GM12878 (cell line): ENCODE measurements at regions not wholly inside any gene's neighbourhood (a gene's known extent, or its start where the extent isn't known, plus 50 kb on each side); places are given as distances from the start of the nearest gene placed in this dataset.

ENCODE experiments used
- ATAC-seq: fragments of 200-7000 bp; cut with Tn5 transposase; 3 replicates; pipeline ENCODE4 v1.9.1; 2020; ENCODE audit warnings: mild to moderate bottlenecking, moderate library complexity
- BruUV-seq: library from RNA; stranded (reverse); fragments of 400-500 nt; replicated peaks from 2 replicates; lab custom pipeline; 2021; lab: Mats Ljungman, UMichigan
- CTCF ChIA-PET: fragments of 300-600 bp; sonication (Branson Sonifier 250); formaldehyde crosslinking; extraction: SDS; loops from one replicate; lab custom pipeline; 2021; ENCODE audit warnings: inconsistent platforms; lab: Yijun Ruan, JAX
- POLR2A ChIA-PET: fragments of 350-600 bp; formaldehyde crosslinking; extraction: SDS; loops from one replicate; lab custom pipeline; 2021; ENCODE audit warnings: inconsistent platforms; lab: Charles Lee
- RAD21 ChIA-PET: fragments of 300-600 bp; sonication (Branson Sonifier 250); formaldehyde crosslinking; loops from one replicate; lab custom pipeline; 2023; ENCODE audit warnings: antibody characterized with exemption; ENCODE audit not compliant: unreplicated experiment; lab: Charles Lee
- SMC1A ChIA-PET: fragments of 300-600 bp; sonication (Branson Sonifier 250); formaldehyde crosslinking; loops from one replicate; lab custom pipeline; 2023; ENCODE audit not compliant: unreplicated experiment, uncharacterized antibody; lab: Charles Lee
- DNase-seq: peaks from one replicate; pipeline ENCODE4 v3.0.0-alpha.2; 2011; ENCODE audit warnings: low read depth, low spot score
- FAIRE-seq: peaks from 3 replicates; lab custom pipeline; 2011; peaks lifted over from hg19 to GRCh38; lab: Jason Lieb, UNC
- H2AFZ ChIP-seq: 2 replicates; pipeline ENCODE4 v1.6.0; 2011; ENCODE audit warnings: low read depth, low read length, control low read depth; ENCODE audit not compliant: control insufficient read depth
- H3K27ac ChIP-seq: 2 replicates; pipeline ENCODE4 v1.5.1; 2011; ENCODE audit warnings: control low read depth; ENCODE audit not compliant: control insufficient read depth, insufficient read depth
- H3K27me3 ChIP-seq, 2 experiments: replicated peaks in 1 of 2; 2 replicates each; pipeline versions ENCODE4 v1.6.0 to v1.6.1; 2011; ENCODE audit warnings: low read length in 1 of 2; ENCODE audit not compliant: control insufficient read depth in 2 of 2, insufficient read depth in 2 of 2
- H3K36me3 ChIP-seq, 2 experiments: 2 replicates each; pipeline ENCODE4 v1.5.1; 2011; ENCODE audit warnings: low read length in 1 of 2; ENCODE audit not compliant: control insufficient read depth in 2 of 2, insufficient read depth in 2 of 2
- H3K4me1 ChIP-seq: 2 replicates; pipeline ENCODE4 v1.6.1; 2011; ENCODE audit warnings: mild to moderate bottlenecking, low read length, moderate library complexity, mixed read lengths; ENCODE audit not compliant: control insufficient read depth, insufficient read depth
- H3K4me2 ChIP-seq: 2 replicates; pipeline ENCODE4 v1.6.0; 2011; ENCODE audit warnings: control low read depth; ENCODE audit not compliant: control insufficient read depth, insufficient read depth
- H3K4me3 ChIP-seq: fragments of 200-600 bp; sonication (generic); 2 replicates; pipeline ENCODE4 v1.5.1; 2016
- H3K79me2 ChIP-seq: 2 replicates; pipeline ENCODE4 v1.6.0; 2011; ENCODE audit warnings: low read length; ENCODE audit not compliant: control insufficient read depth, insufficient read depth
- H3K9ac ChIP-seq: 2 replicates; pipeline ENCODE4 v1.8.0; 2011; ENCODE audit warnings: low read length, control low read depth, mixed read lengths; ENCODE audit not compliant: control insufficient read depth, insufficient read depth
- H3K9me3 ChIP-seq: replicated peaks from 3 replicates; pipeline ENCODE4 v1.5.1; 2011; ENCODE audit warnings: mild to moderate bottlenecking, low read length; ENCODE audit not compliant: control insufficient read depth, insufficient read depth
- H4K20me1 ChIP-seq: 2 replicates; pipeline ENCODE4 v1.6.0; 2011; ENCODE audit not compliant: control insufficient read depth, insufficient read depth
- E2F4 ChIP-seq: IDR thresholded peaks from 2 replicates; pipeline ENCODE4 v1.6.1; 2012; ENCODE audit warnings: low read depth, low read length, improper control_type of control experiment
- FOS ChIP-seq: IDR thresholded peaks from 3 replicates; pipeline ENCODE4 v1.6.1; 2011; ENCODE audit warnings: borderline replicate concordance; ENCODE audit not compliant: insufficient read length; ENCODE audit errors: extremely low read depth
- KLF5 ChIP-seq: fragments of 450-650 bp; IDR thresholded peaks from 2 replicates; pipeline ENCODE4 v1.6.1; 2014; ENCODE audit warnings: mild to moderate bottlenecking; ENCODE audit not compliant: partially characterized antibody
- PKNOX1 ChIP-seq: fragments of 450-650 bp; IDR thresholded peaks from 2 replicates; pipeline ENCODE4 v1.6.1; 2016; ENCODE audit warnings: mild to moderate bottlenecking
- WGBS: methylation state at CpG from one replicate; pipeline ENCODE4 v1.1.6; 2016; ENCODE audit warnings: low lambda C conversion rate; ENCODE audit not compliant: insufficient replicate concordance, insufficient coverage; ENCODE audit errors: missing lambda C conversion rate; 5-methylcytosine and 5-hydroxymethylcytosine counted together
- in situ Hi-C: fragments of 300-500 bp; cut with MboI; formaldehyde crosslinking; loops from 9 replicates; pipeline ENCODE4 v1.14.3; 2018; ENCODE audit warnings: mixed read lengths
- intact Hi-C: fragments of 100-400 bp; cut with micrococcal nuclease; formaldehyde crosslinking; loops from one replicate; pipeline ENCODE4 v1.14.2; 2022; ENCODE audit not compliant: unreplicated experiment

- H3K27me3 ChIP-seq, result peaks cover 0 to 3% of the 10 kb centered on the region in 2 experiments; a peak in 3 of 4 replicates
- intact Hi-C loops, result no loop called here
- no peaks in the 10 kb centered on the region for H3K9me3 ChIP-seq
- DNase-seq, result no peak
- in situ Hi-C loops, result loop anchor here (25.0 kb wide), 1 partner anchor 166 kb away; no protein-coding TSS in a partner anchor
- H3K4me2 ChIP-seq, result no peak overlapping the region
- no peaks in the 10 kb centered on the region for H3K79me2 ChIP-seq
- 43% methylated on average over 5 of the region's 5 CpGs for WGBS
- H3K9ac ChIP-seq, result no peak overlapping the region
- SMC1A ChIA-PET, result interaction anchor here (0.6 to 1.6 kb wide), 2 partner anchors 23 to 172 kb away, joined by 3 to 4 read pairs; no protein-coding TSS in a partner anchor
- H3K36me3 ChIP-seq, result no peaks in the 10 kb centered on the region
- no peaks in the 10 kb centered on the region for H3K4me1 ChIP-seq
- POLR2A ChIA-PET, result interaction anchor here (0.6 kb wide), 1 partner anchor 59 kb away, joined by 3 read pairs; no protein-coding TSS in a partner anchor
- no TSS peak for BruUV-seq
- TF ChIP-seq PKNOX1 (no peak), KLF5 (no peak), FOS (no peak), E2F4 (no peak)
- TF ChIP-seq, all 136 proteins: peak for 0
- CTCF ChIA-PET, result interaction anchor here (2.2 kb wide), 1 partner anchor 169 kb away, joined by 8 read pairs; no protein-coding TSS in a partner anchor
- H2AFZ ChIP-seq, result no peak overlapping the region
- FAIRE-seq (no peak), ATAC-seq (no peak)
- H3K27ac ChIP-seq, result no peak overlapping the region
- H3K4me3 ChIP-seq, result no peak overlapping the region
- RAD21 ChIA-PET, result no interaction called here
- H4K20me1 ChIP-seq, result no peaks in the 10 kb centered on the region
Measured at GRCh38 chr7:25395976-25396375, 167.7 kb upstream of the NPVF start.
